KMS-11 (cell line): ENCODE measurements at regions not wholly inside any gene's neighbourhood (a gene's known extent, or its start where the extent isn't known, plus 50 kb on each side); places are given as distances from the start of the nearest gene placed in this dataset.

Source experiments
- H2AFZ ChIP-seq: fragments of 200-600 bp; sonication (generic); 2 replicates; pipeline ENCODE4 v1.6.1; 2016; ENCODE audit warnings: antibody characterized with exemption, mixed run types, low read depth
- H3K27ac ChIP-seq: fragments of 200-600 bp; sonication (generic); 2 replicates; pipeline ENCODE4 v1.6.1; 2016; ENCODE audit warnings: mild to moderate bottlenecking, mixed run types
- H3K27me3 ChIP-seq: fragments of 200-600 bp; sonication (generic); 2 replicates; pipeline ENCODE4 v1.6.1; 2017; ENCODE audit warnings: mild to moderate bottlenecking, low read depth, mixed run types, moderate library complexity; ENCODE audit not compliant: insufficient read depth
- H3K36me3 ChIP-seq: fragments of 200-600 bp; sonication (generic); 2 replicates; pipeline ENCODE4 v1.6.1; 2017; ENCODE audit warnings: mild to moderate bottlenecking, mixed run types; ENCODE audit not compliant: insufficient read depth
- H3K4me1 ChIP-seq: fragments of 200-600 bp; sonication (generic); 2 replicates; pipeline ENCODE4 v1.6.1; 2016; ENCODE audit warnings: mild to moderate bottlenecking, low read depth, mixed run types; ENCODE audit not compliant: poor library complexity, severe bottlenecking
- H3K4me2 ChIP-seq: fragments of 200-600 bp; sonication (generic); 2 replicates; pipeline ENCODE4 v1.7.0; 2016; ENCODE audit warnings: mild to moderate bottlenecking, mixed run types
- H3K4me3 ChIP-seq: fragments of 200-600 bp; sonication (generic); IDR thresholded peaks from 2 replicates; pipeline ENCODE4 v1.6.1; 2017; ENCODE audit warnings: low read depth, low read length, mixed read lengths; ENCODE audit not compliant: insufficient read depth
- H3K79me2 ChIP-seq: fragments of 200-600 bp; sonication (generic); 2 replicates; pipeline ENCODE4 v1.6.1; 2016; ENCODE audit warnings: low read depth, mixed run types; ENCODE audit not compliant: insufficient read depth
- H3K9ac ChIP-seq: fragments of 200-600 bp; sonication (generic); 2 replicates; pipeline ENCODE4 v1.6.1; 2016; ENCODE audit warnings: mild to moderate bottlenecking, mixed run types
- H4K20me1 ChIP-seq: fragments of 200-600 bp; sonication (generic); 2 replicates; pipeline ENCODE4 v1.6.1; 2016; ENCODE audit warnings: mild to moderate bottlenecking, mixed run types; ENCODE audit not compliant: insufficient read depth
- CTCF ChIP-seq: fragments of 200-600 bp; sonication (generic); conservative IDR thresholded peaks from 2 replicates; pipeline ENCODE4 v1.6.1; 2017; ENCODE audit warnings: low read depth, mild to moderate bottlenecking, antibody characterized with exemption, low read length, moderate library complexity, mixed read lengths

- no peak overlapping the region for H3K4me2 ChIP-seq
- H3K4me1 ChIP-seq, result no peaks in the 10 kb centered on the region
- no peaks in the 10 kb centered on the region for H4K20me1 ChIP-seq
- TF ChIP-seq CTCF, result no peak
- peaks cover 5% of the 10 kb centered on the region; the same call in 1 of the 2 replicates for H3K27me3 ChIP-seq
- no peak overlapping the region for H3K4me3 ChIP-seq
- no peaks in the 10 kb centered on the region for H3K36me3 ChIP-seq
- H3K27ac ChIP-seq, result no peak overlapping the region
- no peak overlapping the region for H3K9ac ChIP-seq
- H2AFZ ChIP-seq, result no peak overlapping the region
- H3K79me2 ChIP-seq, result no peaks in the 10 kb centered on the region
These were observed 78.2 kb downstream of the LINGO1 start for GRCh38 chr15:77554306-77555080.

- no peaks in the 10 kb centered on the region for H3K4me1 ChIP-seq
- H3K79me2 ChIP-seq, result no peaks in the 10 kb centered on the region
- H4K20me1 ChIP-seq, result no peaks in the 10 kb centered on the region
- H3K4me3 ChIP-seq, result no peak overlapping the region
- no peak overlapping the region for H2AFZ ChIP-seq
- H3K9ac ChIP-seq, result no peak overlapping the region
- H3K4me2 ChIP-seq, result no peak overlapping the region
- no peak for TF ChIP-seq CTCF
- no peaks in the 10 kb centered on the region for H3K36me3 ChIP-seq
- H3K27ac ChIP-seq, result no peak overlapping the region
- peaks cover 5% of the 10 kb centered on the region; the same call in 1 of the 2 replicates for H3K27me3 ChIP-seq
These were observed 79.0 kb downstream of the LINGO1 start for GRCh38 chr15:77553695-77554094.

GRCh38 chr15:77553257-77553656 lies 79.5 kb downstream of the LINGO1 start:
- no peaks in the 10 kb centered on the region for H4K20me1 ChIP-seq
- H3K4me3 ChIP-seq, result no peak overlapping the region
- no peak for TF ChIP-seq CTCF
- H3K27me3 ChIP-seq, result peaks cover 5% of the 10 kb centered on the region; the same call in 1 of the 2 replicates
- H3K9ac ChIP-seq, result no peak overlapping the region
- H3K79me2 ChIP-seq, result no peaks in the 10 kb centered on the region
- H3K4me1 ChIP-seq, result no peaks in the 10 kb centered on the region
- H2AFZ ChIP-seq, result no peak overlapping the region
- H3K4me2 ChIP-seq, result no peak overlapping the region
- H3K27ac ChIP-seq, result no peak overlapping the region
- H3K36me3 ChIP-seq, result no peaks in the 10 kb centered on the region

GRCh38 chr15:77552066-77552465 lies 80.6 kb downstream of the LINGO1 start:
- H3K4me1 ChIP-seq, result no peaks in the 10 kb centered on the region
- H3K4me2 ChIP-seq, result no peak overlapping the region
- no peaks in the 10 kb centered on the region for H3K79me2 ChIP-seq
- H2AFZ ChIP-seq, result no peak overlapping the region
- TF ChIP-seq CTCF, result no peak
- no peak overlapping the region for H3K4me3 ChIP-seq
- H3K9ac ChIP-seq, result no peak overlapping the region
- peaks cover 8% of the 10 kb centered on the region; the same call in 1 of the 2 replicates for H3K27me3 ChIP-seq
- H4K20me1 ChIP-seq, result no peaks in the 10 kb centered on the region
- no peak overlapping the region for H3K27ac ChIP-seq
- no peaks in the 10 kb centered on the region for H3K36me3 ChIP-seq
